Right ventricle myocardium inferior (tissue), 1 donor: ENCODE measurements at regions not wholly inside any gene's neighbourhood (a gene's known extent, or its start where the extent isn't known, plus 50 kb on each side); places are given as distances from the start of the nearest gene placed in this dataset.

Experiments used
- ATAC-seq: fragments of 200-7000 bp; cut with Tn5 transposase; one replicate; pipeline ENCODE4 v1.9.1; 2020; ENCODE audit warnings: mild to moderate bottlenecking, moderate library complexity
- DNase-seq: peaks from one replicate; pipeline ENCODE4 v3.0.0; 2021; ENCODE audit errors: missing footprints
- intact Hi-C: fragments of 100-400 bp; cut with DNase I; formaldehyde crosslinking; loops from one replicate; pipeline ENCODE4 v1.11.0; 2022
- donor health status: DM: no; HTN: yes; CAD: no; lungs with severe emphysema.

DNA sequence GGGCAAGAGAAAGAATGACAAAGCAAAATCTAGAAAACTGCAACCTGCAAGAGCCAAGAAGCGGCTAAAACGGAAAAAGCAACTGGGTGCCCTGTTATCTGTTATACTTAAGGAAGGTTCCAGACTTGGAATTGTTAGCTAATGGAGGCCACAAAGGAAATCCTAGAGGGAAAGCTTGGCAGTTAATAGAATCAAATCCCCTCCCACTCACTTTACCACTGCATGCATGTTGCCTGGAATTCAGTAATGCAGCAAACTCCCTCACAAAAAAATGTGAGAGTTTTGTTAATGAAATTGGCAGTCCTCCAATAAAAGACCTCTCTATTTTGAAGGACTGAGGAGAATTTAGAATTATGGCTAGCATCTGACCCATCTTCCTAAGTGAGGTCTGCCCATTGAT lies 164.2 kb upstream of the SOX5 start:
- no peak for DNase-seq
- intact Hi-C loops: no loop called here
- ATAC-seq: no peak

DNA sequence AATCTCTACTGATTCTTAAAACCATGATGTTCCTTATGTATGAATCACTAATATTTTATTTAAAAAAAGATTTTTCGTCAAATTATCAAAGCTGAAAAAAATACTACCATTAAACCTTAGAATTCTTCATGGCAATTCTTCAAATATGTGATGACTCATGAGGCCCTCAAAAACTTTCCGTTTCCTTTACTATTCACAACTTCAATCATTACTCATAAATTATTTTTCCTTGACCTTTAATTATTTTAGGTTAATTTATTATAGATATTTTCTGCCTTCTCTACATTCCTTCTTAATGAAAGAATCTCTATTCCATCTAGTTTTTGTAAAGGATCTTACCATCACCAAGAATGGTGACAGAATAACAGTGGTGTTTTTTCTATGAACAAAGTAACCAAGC lies 162.1 kb upstream of the SOX5 start:
- ATAC-seq (no peak), DNase-seq (no peak)
- intact Hi-C loops: no loop called here

DNA sequence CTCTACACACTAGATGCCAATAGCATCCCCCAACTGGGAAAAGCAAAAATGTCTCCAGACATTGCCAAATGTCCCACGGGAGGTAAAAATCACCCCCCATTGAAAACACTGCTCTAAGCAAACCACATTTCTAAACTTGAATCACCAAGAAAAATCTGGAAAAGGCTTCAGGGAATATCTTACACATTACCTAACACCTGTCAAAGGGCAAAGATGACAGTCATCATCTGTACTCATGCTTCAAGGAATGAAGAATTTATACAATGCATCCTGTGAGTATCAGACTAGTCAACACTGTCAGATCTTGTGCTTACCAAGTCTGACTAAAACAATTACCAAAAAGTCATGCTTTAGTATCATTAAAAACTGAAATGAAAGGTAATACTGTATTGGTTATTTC lies 161.6 kb upstream of the SOX5 start:
- DNase-seq (no peak), ATAC-seq (no peak)
- intact Hi-C loops: no loop called here

DNA sequence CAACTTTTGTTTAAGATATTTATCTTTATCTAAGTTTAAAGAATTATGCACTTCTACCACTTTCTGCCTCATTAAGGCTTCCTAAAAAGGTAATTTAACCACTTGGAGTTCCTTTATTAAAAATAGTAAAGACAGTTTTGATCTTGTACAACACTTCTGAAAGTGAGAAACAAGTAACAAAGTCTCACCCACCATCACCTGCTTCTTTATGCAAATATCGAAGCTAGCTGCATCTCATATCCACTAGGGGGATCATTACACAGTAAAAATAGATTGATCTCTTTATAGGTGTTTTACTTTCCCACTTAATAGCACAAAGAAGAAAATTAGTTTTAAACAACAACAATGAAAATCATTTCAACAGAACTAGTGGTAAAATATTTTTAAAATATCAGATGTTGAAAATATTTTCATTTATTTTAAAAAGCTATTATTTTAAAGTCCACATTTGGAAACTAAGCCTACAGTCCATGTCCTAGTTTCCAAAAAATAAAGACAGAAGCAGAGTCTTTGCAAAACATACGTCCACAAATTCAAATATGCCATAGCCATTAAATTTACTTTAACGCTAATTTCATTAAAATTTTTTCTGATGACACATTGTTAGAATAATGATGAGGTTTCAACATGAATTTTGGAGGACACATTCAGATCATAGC lies 160.0 kb upstream of the SOX5 start:
- no peak for ATAC-seq
- intact Hi-C loops: no loop called here

DNA sequence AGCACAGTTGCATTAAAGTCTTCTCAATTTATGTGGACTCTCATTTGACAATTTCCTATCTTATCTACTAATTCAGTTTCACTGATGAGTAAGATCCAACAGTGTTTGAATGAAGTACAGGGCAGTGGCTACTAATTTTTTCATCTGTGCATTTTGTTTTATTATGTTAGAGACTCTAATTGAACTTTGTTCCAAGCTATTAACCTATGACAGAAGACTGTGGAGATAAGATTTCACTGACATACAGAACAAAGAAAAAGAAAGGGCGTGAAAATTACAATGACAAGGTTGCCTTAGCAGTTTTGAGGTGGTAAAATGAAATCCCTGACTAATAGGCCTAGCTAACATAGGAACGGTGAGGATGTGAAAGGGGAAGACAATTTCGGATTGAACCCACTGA lies 153.2 kb upstream of the SOX5 start:
- ATAC-seq (no peak), DNase-seq (no peak)
- intact Hi-C loops: no loop called here

More for the DNA sequence above, 160.0 kb upstream of the SOX5 start:
- DNase-seq: no peak

DNA sequence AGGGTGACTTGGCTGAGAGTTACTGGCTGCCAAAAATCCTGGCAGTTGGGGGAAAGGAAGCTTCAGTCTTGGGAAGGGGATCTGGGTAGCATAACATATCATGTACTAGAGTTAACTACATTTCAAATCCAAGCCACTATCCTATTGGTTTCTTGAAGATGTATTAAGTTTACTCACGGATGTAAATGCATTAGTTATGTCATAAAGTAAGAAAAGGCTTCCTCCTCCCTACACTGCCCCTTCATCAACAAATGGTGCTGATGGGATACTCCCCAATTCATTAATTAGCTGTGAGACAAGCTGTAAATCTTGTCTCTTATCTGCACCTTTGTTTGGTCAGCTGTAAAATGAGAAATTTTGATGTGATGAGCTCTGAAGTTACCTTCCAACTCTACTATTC lies 150.1 kb upstream of the SOX5 start:
- ATAC-seq (no peak), DNase-seq (no peak)
- intact Hi-C loops: no loop called here

DNA sequence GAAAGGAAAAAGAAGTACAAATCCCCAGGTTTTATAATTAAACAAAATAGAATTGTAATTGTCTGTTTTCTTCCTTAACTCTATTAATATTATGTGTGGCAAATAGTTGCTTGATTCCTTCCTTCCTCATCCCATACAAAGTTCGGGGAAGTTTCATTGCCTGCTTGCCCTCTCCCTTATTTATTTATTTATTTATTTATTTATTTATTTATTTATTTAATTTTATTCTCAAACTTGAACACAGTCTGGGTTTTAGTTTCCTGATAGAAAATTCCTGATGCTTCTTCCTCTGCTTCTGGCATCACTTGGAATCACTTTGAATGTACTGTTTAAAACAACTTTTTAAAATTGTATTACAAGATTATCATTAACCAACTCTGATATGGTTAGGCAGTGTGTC lies 145.8 kb upstream of the SOX5 start:
- intact Hi-C loops: no loop called here
- ATAC-seq (no peak), DNase-seq (no peak)

DNA sequence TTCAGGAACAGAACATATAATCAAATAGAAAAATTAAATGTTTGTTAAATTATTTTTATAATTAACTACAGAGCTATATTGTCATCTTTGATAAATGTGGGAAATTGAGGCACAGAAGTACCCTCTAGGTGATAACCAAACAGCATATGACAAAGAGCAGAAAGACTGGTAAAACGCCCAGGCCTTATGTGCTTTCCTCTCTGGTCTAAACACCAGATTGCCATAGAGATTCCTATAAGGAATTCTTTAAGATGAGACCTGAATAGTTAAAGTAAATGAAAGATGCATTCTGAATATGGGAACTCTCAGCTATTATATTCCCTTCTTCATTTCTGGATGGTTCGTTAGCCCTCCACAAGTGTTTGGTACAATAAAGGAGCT lies 140.0 kb upstream of the SOX5 start:
- intact Hi-C loops: no loop called here
- ATAC-seq (no peak), DNase-seq (no peak)

DNA sequence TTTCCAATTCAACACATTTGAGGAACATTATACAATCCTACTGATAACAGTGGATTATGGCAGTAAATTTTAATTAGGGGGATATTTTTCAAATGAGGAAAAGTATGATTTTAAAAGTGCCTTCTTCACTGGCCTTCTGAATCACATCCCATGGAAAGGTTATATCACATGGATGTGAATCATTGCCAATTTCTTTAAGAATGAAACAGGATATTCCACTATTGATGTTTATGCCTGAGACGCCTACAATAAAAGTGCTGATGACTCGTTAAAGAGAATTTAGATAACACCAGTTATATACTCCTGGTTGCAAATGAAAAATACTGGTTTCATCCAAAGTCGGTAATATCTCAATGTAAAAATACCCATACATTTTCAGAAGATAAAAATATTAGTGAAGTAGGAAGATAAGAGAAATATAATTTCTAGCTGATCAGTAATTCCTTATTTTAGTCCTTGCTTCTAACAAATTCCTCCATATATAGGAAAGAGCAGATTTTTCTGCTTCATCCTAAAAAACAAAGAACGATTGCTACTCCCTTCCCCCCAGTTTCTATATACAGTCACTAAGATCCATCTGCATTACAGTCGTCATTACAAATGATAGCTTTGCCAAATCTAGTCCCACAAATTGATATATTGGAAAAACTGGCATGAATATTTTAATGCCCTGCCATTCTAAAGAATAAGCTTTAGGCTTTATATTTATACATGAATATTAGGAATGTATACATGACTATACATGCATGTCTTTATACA lies 139.5 kb upstream of the SOX5 start:
- ATAC-seq (no peak), DNase-seq (no peak)
- intact Hi-C loops: no loop called here

DNA sequence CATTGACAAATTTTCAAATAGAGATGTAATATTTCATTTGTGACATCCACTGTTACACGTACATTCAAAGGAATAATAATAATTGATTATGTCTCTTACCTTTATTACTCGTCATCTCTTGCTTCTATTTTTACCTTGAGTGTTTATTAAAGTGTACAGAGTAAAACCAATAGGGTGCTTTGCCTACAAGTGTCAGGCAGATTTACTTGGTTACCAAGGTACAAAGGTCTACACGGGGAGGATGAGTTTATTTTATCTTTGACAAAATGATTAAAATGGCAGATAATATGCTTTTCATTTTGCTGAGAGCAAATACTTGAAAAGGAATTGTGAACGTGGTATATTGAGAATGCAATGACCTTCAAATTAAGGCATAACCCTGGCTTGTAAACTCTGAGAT lies 137.8 kb upstream of the SOX5 start:
- intact Hi-C loops: no loop called here
- no peak for DNase-seq

DNA sequence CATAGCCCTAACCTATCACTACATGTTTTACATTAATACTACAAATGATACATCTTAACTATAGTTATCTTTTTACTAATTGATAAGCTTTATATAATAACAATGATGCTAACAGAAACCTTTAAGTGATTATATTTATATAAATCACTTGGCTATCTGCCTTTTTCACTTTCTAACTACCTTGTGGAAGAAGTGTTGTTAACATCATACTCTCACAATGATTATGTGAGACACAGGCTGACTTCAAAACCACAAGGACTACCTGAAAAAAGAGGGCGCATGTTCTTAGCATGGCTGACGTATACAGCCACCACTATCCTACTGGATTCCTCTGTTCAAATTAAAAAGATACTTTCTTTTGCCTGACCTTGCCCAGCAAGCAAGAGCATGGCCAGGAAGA lies 135.3 kb upstream of the SOX5 start:
- DNase-seq: no peak
- ATAC-seq: no peak
- intact Hi-C loops: no loop called here

More for the DNA sequence above, 137.8 kb upstream of the SOX5 start:
- ATAC-seq: no peak

DNA sequence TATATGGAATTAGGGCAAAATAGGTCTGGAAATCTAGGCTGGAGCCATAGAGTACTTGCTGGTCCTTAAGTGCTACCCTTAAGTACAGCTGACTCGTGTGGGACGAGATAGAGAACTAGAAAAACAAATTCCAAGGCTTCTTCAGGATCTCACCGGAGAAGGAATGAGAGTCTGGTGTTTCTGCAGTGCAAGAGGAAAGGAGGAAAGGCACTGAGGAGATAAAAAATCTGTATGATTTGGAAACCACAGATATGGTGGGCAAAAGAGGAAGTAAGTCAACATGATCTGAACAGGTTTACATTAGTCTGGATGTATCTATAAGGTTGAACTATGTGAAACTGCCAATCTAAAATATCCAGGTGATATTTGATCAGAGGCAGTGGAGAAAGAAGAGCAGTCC lies 134.4 kb upstream of the SOX5 start:
- intact Hi-C loops: no loop called here
- DNase-seq (no peak), ATAC-seq (no peak)

DNA sequence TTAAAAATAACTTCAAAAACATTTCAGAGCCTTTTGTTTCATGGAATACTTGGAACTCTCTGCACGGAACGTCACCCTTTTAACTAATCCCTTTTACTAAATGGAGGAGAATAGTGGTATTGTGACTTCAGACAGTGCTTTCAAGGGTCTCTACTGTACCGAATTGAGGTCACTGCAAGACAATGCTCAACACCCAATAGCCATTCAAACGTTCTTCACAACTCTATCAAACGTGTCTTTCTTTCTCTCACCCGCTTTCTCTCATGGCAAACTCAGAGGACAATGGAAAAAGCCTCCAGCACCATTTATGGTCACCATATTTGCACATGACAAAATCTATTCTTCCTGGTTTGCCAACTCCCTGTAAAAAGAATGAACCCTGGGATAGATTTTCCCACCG lies 132.1 kb upstream of the SOX5 start:
- no peak for DNase-seq
- no peak for ATAC-seq
- intact Hi-C loops: no loop called here

DNA sequence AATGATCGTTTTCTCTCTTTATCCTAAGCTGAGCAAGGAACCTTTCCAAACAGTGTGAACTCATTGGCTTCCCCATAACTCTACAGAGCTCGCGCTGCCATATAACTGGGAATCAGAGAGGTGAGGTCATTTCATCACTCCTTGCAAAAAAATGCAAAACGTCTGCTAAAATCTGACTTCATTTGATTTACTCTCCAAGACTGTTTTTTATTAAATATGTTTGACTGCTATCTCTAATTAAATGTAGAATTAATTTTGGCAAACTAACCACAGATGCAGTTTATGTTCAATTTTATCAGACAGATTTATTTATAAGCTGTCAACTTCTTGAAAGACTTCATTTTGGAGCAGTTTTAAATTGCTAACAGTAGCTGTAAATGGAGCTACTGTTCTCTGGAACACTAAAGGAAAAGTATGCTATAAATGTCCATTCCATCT lies 131.6 kb upstream of the SOX5 start:
- ATAC-seq (no peak), DNase-seq (no peak)
- intact Hi-C loops: no loop called here

DNA sequence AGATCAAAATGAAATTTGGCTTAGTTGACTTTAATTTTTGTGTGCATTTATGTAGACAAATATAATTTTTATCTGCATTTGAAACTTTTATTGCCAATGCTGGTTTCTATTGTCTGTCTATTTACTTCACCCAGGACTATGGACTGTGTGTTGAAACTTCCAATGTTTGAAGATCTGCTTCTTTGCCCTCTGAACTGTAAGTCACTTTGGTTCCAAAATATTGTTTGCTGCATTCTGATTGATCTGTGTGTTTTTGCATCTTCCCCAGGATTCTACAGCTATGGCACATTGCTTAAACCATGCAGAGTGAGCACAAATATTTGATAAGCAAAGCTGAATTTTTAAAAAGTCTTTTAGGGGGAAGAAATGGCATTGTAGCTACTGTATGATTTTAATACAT lies 131.0 kb upstream of the SOX5 start:
- intact Hi-C loops: no loop called here
- DNase-seq (no peak), ATAC-seq (no peak)

DNA sequence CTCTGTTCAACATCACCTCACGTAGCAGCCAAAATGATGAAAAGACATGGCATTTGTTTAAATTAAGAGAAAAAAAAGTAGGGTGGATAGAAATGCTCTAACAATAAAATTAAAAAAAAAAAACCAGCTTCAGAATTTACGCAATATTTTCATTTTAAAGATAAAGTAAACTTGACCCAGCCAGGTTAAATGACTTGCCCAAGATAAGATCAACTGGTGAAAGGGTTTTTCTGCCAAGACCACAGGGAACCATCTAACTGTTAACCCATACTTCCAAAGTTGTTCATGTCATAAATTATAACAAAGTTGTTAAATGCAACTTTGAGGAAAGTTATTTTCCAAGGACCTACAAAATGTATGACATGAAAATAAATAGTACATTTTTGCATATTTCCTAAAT lies 129.6 kb upstream of the SOX5 start:
- no peak for ATAC-seq
- no peak for DNase-seq
- intact Hi-C loops: no loop called here

DNA sequence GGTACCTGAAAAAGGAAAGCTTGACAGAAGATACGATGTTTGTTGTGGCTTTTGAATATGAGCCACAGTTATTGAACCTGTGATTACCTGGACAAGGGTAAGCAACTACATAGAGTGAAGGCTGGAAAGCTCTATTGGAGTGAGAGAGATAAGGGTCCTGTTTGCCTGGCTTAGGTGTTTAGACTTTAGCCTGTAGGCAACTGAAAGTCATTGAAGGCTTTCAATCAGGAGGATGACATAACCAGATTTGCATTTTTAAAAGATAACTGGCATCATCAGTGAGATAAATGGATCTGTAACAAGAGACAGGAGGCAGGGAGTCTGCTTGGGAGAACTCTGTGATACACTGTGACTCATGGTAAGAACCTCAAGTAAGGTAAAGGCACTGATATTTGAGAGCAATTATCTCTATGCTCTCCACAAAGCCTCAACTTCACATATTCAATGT lies 128.9 kb upstream of the SOX5 start:
- intact Hi-C loops: no loop called here
- ATAC-seq (no peak), DNase-seq (no peak)

DNA sequence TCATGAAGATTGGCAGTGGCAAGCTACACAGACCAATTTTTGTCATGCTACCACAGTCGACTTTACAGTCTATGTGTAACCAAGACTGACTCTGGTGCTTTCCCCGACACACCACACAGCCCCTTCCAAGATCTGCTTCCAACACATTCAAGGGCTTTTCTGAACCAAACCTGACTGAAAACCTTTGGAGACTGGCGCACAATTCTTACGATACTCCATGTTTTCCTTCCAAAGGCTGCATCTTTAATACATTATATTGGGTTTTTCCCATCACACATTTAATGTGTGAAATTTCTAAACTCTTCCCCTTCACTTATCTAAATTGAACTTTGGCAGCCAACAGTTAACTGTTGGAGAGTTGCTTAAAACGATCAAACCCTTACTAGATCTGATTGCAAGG lies 127.7 kb upstream of the SOX5 start:
- DNase-seq: no peak
- intact Hi-C loops: no loop called here
- no peak for ATAC-seq

DNA sequence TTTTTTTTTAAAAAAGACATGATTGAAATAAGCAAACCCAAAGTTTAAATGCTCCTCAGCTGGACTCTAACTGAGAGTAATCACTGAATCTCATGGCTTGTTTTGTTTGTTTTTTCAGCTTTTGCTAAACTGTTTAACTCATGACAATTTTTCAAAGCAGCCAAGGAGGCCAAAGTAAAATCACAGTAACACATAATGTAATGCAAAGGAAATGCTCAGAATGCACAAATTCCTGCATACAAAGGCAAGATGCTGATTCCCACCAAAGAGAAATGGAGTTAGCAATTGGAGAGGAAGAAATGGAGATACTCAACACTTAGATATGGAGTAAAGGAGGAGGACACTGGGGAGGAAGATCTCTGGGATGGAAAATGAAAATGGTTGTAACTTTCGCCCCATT lies 126.2 kb upstream of the SOX5 start:
- no peak for ATAC-seq
- no peak for DNase-seq
- intact Hi-C loops: no loop called here

DNA sequence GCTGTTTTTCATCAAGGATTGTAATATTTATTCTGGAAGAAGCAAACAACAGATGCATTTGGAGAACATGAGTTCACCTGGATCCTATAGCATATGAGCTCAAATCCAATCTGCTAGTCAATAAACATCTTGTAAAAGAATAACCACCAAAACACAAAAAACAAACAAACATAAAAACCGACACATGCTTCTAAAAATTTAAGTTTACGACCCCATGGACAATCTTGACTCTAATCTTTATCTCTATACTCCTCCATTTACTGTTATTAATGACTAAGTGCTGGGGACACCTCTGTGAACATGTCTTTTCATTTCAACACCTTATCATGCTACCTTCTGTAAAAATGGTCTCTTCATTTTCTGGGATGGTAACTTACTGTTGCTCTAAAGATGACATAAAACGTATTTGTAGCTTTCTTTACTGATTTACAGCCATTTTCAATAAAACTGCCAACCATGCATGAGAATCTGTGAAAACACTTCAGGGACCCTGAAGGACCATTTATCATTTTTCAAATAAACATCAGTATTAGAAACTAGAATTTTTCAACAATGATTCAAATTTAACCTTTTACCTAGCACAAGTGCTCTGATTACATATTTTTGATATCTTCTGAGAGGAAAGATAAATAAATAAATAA lies 123.8 kb upstream of the SOX5 start:
- intact Hi-C loops: no loop called here
- DNase-seq (no peak), ATAC-seq (no peak)
